Ovary (tissue), 3 donors: ENCODE measurements at regions not wholly inside any gene's neighbourhood (a gene's known extent, or its start where the extent isn't known, plus 50 kb on each side); places are given as distances from the start of the nearest gene placed in this dataset.

Experiments
- CTCF ChIP-seq, 3 donors: fragments of 450-650 bp in 2 of 3; fragments of 200-600 bp in 1 of 3; IDR thresholded peaks; one replicate each; pipeline versions ENCODE4 v1.5.1 to v1.8.0; 2016 to 2022; ENCODE audit warnings: antibody characterized with exemption in 3 of 3, mild to moderate bottlenecking in 1 of 3
- EP300 ChIP-seq: sonication (generic); formaldehyde crosslinking; IDR thresholded peaks from one replicate; pipeline ENCODE4 v1.6.1; 2017; ENCODE audit warnings: antibody characterized with exemption
- POLR2A ChIP-seq: fragments of 450-650 bp; IDR thresholded peaks from one replicate; pipeline ENCODE4 v1.6.1; 2017; ENCODE audit warnings: antibody characterized with exemption, mild to moderate bottlenecking, moderate library complexity
- donor health status: DM: no; HTN: no; CAD: no.

DNA sequence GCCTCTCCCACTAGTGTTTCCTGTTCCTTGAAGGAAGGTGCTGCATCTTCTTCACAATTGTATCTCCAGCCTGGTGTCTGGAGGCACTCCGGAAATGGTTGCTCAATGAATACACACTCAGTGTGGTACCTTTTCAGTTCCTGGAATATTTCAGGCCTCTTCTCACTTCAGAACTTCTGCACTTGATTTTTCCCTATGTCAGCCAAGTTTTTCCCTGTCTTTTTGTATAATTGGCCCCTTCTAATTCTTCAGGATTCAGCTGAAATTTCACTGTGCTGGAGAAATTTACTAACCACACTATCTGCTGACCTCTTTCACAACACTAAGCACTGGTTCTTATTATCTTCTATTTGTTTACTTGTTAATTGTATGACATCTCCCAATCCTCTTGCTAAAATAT is 61.2 kb upstream of the MAP10 start:
- TF ChIP-seq CTCF (IDR thresholded peaks at IDR 0.05) (no peak), POLR2A (no peak), EP300 (no peak)
